GM12878 (cell line): ENCODE measurements at regions not wholly inside any gene's neighbourhood (a gene's known extent, or its start where the extent isn't known, plus 50 kb on each side); places are given as distances from the start of the nearest gene placed in this dataset.
A peak's percentile ranks its signal among the peaks of the same experiment; 100 is the strongest.

ENCODE experiments used
- ATAC-seq: fragments of 200-7000 bp; cut with Tn5 transposase; 3 replicates; pipeline ENCODE4 v1.9.1; 2020; ENCODE audit warnings: mild to moderate bottlenecking, moderate library complexity
- BruUV-seq: library from RNA; stranded (reverse); fragments of 400-500 nt; replicated peaks from 2 replicates; lab custom pipeline; 2021; lab: Mats Ljungman, UMichigan
- CTCF ChIA-PET: fragments of 300-600 bp; sonication (Branson Sonifier 250); formaldehyde crosslinking; extraction: SDS; loops from one replicate; lab custom pipeline; 2021; ENCODE audit warnings: inconsistent platforms; lab: Yijun Ruan, JAX
- POLR2A ChIA-PET: fragments of 350-600 bp; formaldehyde crosslinking; extraction: SDS; loops from one replicate; lab custom pipeline; 2021; ENCODE audit warnings: inconsistent platforms; lab: Charles Lee
- RAD21 ChIA-PET: fragments of 300-600 bp; sonication (Branson Sonifier 250); formaldehyde crosslinking; loops from one replicate; lab custom pipeline; 2023; ENCODE audit warnings: antibody characterized with exemption; ENCODE audit not compliant: unreplicated experiment; lab: Charles Lee
- SMC1A ChIA-PET: fragments of 300-600 bp; sonication (Branson Sonifier 250); formaldehyde crosslinking; loops from one replicate; lab custom pipeline; 2023; ENCODE audit not compliant: unreplicated experiment, uncharacterized antibody; lab: Charles Lee
- DNase-seq: peaks from one replicate; pipeline ENCODE4 v3.0.0-alpha.2; 2011; ENCODE audit warnings: low read depth, low spot score
- FAIRE-seq: peaks from 3 replicates; lab custom pipeline; 2011; peaks lifted over from hg19 to GRCh38; lab: Jason Lieb, UNC
- H2AFZ ChIP-seq: 2 replicates; pipeline ENCODE4 v1.6.0; 2011; ENCODE audit warnings: low read depth, low read length, control low read depth; ENCODE audit not compliant: control insufficient read depth
- H3K27ac ChIP-seq: 2 replicates; pipeline ENCODE4 v1.5.1; 2011; ENCODE audit warnings: control low read depth; ENCODE audit not compliant: control insufficient read depth, insufficient read depth
- H3K27me3 ChIP-seq, 2 experiments: replicated peaks in 1 of 2; 2 replicates each; pipeline versions ENCODE4 v1.6.0 to v1.6.1; 2011; ENCODE audit warnings: low read length in 1 of 2; ENCODE audit not compliant: control insufficient read depth in 2 of 2, insufficient read depth in 2 of 2
- H3K36me3 ChIP-seq, 2 experiments: 2 replicates each; pipeline ENCODE4 v1.5.1; 2011; ENCODE audit warnings: low read length in 1 of 2; ENCODE audit not compliant: control insufficient read depth in 2 of 2, insufficient read depth in 2 of 2
- H3K4me1 ChIP-seq: 2 replicates; pipeline ENCODE4 v1.6.1; 2011; ENCODE audit warnings: mild to moderate bottlenecking, low read length, moderate library complexity, mixed read lengths; ENCODE audit not compliant: control insufficient read depth, insufficient read depth
- H3K4me2 ChIP-seq: 2 replicates; pipeline ENCODE4 v1.6.0; 2011; ENCODE audit warnings: control low read depth; ENCODE audit not compliant: control insufficient read depth, insufficient read depth
- H3K4me3 ChIP-seq: fragments of 200-600 bp; sonication (generic); 2 replicates; pipeline ENCODE4 v1.5.1; 2016
- H3K79me2 ChIP-seq: 2 replicates; pipeline ENCODE4 v1.6.0; 2011; ENCODE audit warnings: low read length; ENCODE audit not compliant: control insufficient read depth, insufficient read depth
- H3K9ac ChIP-seq: 2 replicates; pipeline ENCODE4 v1.8.0; 2011; ENCODE audit warnings: low read length, control low read depth, mixed read lengths; ENCODE audit not compliant: control insufficient read depth, insufficient read depth
- H3K9me3 ChIP-seq: replicated peaks from 3 replicates; pipeline ENCODE4 v1.5.1; 2011; ENCODE audit warnings: mild to moderate bottlenecking, low read length; ENCODE audit not compliant: control insufficient read depth, insufficient read depth
- H4K20me1 ChIP-seq: 2 replicates; pipeline ENCODE4 v1.6.0; 2011; ENCODE audit not compliant: control insufficient read depth, insufficient read depth
- HDAC6 ChIP-seq: fragments of 200-600 bp; sonication (generic); IDR thresholded peaks from one replicate; pipeline ENCODE4 v1.8.0; 2017; ENCODE audit warnings: antibody characterized with exemption; ENCODE audit not compliant: unreplicated experiment
- MEF2A ChIP-seq: IDR thresholded peaks from 2 replicates; pipeline ENCODE4 v1.6.1; 2011; ENCODE audit warnings: low read depth, mild to moderate bottlenecking, low read length, moderate library complexity; ENCODE audit not compliant: insufficient read depth
- RAD21 ChIP-seq: IDR thresholded peaks from 2 replicates; pipeline ENCODE4 v1.6.1; 2011; ENCODE audit warnings: mild to moderate bottlenecking, low read depth, low read length, moderate library complexity; ENCODE audit not compliant: insufficient read depth
- RAD51 ChIP-seq: fragments of 450-650 bp; IDR thresholded peaks from 2 replicates; pipeline ENCODE4 v1.6.1; 2016; ENCODE audit warnings: moderate library complexity, mild to moderate bottlenecking, inconsistent platforms
- RBBP5 ChIP-seq: fragments of 200-600 bp; sonication (generic); conservative IDR thresholded peaks from 2 replicates; pipeline ENCODE4 v1.6.1; 2016
- RELA ChIP-seq: fragments of 450-650 bp; IDR thresholded peaks from 2 replicates; pipeline ENCODE4 v1.8.0; 2014; ENCODE audit warnings: borderline replicate concordance; ENCODE audit not compliant: partially characterized antibody
- SMC3 ChIP-seq: IDR thresholded peaks from 2 replicates; pipeline ENCODE4 v1.6.1; 2011; ENCODE audit warnings: low read length, improper control_type of control experiment, borderline replicate concordance
- TARDBP ChIP-seq: IDR thresholded peaks from 2 replicates; pipeline ENCODE4 v1.6.1; 2016; ENCODE audit warnings: borderline replicate concordance
- ZNF24 ChIP-seq: fragments of 450-650 bp; IDR thresholded peaks from 2 replicates; pipeline ENCODE4 v1.6.1; 2017; ENCODE audit warnings: antibody characterized with exemption, mild to moderate bottlenecking
- ZZZ3 ChIP-seq: IDR thresholded peaks from 2 replicates; pipeline ENCODE4 v1.6.1; 2011; ENCODE audit warnings: low read depth; ENCODE audit not compliant: control insufficient read depth, insufficient read length
- WGBS: methylation state at CpG from one replicate; pipeline ENCODE4 v1.1.6; 2016; ENCODE audit warnings: low lambda C conversion rate; ENCODE audit not compliant: insufficient replicate concordance, insufficient coverage; ENCODE audit errors: missing lambda C conversion rate; 5-methylcytosine and 5-hydroxymethylcytosine counted together
- in situ Hi-C: fragments of 300-500 bp; cut with MboI; formaldehyde crosslinking; loops from 9 replicates; pipeline ENCODE4 v1.14.3; 2018; ENCODE audit warnings: mixed read lengths
- intact Hi-C: fragments of 100-400 bp; cut with micrococcal nuclease; formaldehyde crosslinking; loops from one replicate; pipeline ENCODE4 v1.14.2; 2022; ENCODE audit not compliant: unreplicated experiment
- TF ChIP-seq, protein P1 (sequence below): IDR thresholded peaks from 2 replicates; pipeline ENCODE4 v1.6.1; 2011; ENCODE audit warnings: low read depth, mild to moderate bottlenecking, low read length, moderate library complexity, borderline replicate concordance; ENCODE audit errors: extremely low read depth
- TF ChIP-seq, protein P2 (sequence below): fragments of 450-650 bp; IDR thresholded peaks from 2 replicates; pipeline ENCODE4 v1.6.1; 2017; ENCODE audit warnings: borderline replicate concordance
- TF ChIP-seq, protein P3 (sequence below), 3 experiments: IDR thresholded peaks in 2 of 3; conservative IDR thresholded peaks in 1 of 3; 2 replicates each; pipeline ENCODE4 v1.5.1; 2011; ENCODE audit warnings: low read depth in 3 of 3, low read length in 3 of 3, mild to moderate bottlenecking in 3 of 3, control low read depth in 2 of 3, moderate library complexity in 2 of 3, inconsistent platforms in 1 of 3, mixed read lengths in 1 of 3; ENCODE audit not compliant: control insufficient read depth in 2 of 3, insufficient read depth in 1 of 3; ENCODE audit errors: extremely low read depth in 1 of 3

DNA sequence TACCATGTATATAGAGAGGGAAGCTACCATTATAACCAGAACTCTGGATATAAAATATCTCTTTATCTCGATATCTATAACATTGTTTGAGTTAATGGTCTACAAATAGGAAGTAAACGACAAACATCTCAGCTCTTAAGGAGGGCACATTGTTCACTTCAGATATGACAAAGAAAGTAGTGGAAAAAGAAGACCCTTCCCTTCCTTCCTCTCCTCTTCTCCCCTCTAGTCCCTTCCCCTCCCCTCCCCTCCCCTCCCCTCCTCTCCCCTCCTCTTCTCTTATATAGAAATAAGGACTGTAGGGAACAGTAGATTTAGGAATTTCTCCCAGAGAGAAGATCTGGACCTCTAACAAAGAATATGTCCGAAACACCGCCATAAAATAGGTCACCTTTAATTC, 1731.9 kb upstream of the CDH9 start:
- CTCF ChIA-PET = interaction anchor here (1.3 to 2.0 kb wide), 4 partner anchors 10 to 425 kb away, joined by 3 to 8 read pairs (median 8); no protein-coding TSS in a partner anchor
- no peaks in the 10 kb centered on the region for H4K20me1 ChIP-seq
- in situ Hi-C loops (no loop called here), intact Hi-C loops (no loop called here)
- no peak for ATAC-seq
- BruUV-seq = no TSS peak
- no peak for DNase-seq
- H3K79me2 ChIP-seq = no peaks in the 10 kb centered on the region
- FAIRE-seq = no peak
- POLR2A ChIA-PET = no interaction called here
- RAD21 ChIA-PET = interaction anchor here (1.1 to 8.8 kb wide), 2 partner anchors 297 to 426 kb away, joined by 4 to 91 read pairs; no protein-coding TSS in a partner anchor
- no peak overlapping the region for H3K27ac ChIP-seq
- H3K27me3 ChIP-seq = no peaks in the 10 kb centered on the region
- TF ChIP-seq HDAC6 (no peak), RBBP5 (no peak), RAD51 (no peak)
- TF ChIP-seq, protein P1, sequence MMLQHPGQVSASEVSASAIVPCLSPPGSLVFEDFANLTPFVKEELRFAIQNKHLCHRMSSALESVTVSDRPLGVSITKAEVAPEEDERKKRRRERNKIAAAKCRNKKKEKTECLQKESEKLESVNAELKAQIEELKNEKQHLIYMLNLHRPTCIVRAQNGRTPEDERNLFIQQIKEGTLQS = no peak
- no peak overlapping the region for H2AFZ ChIP-seq
- no peaks in the 10 kb centered on the region for H3K4me1 ChIP-seq
- WGBS = 17% methylated on average over 4 of the region's 4 CpGs
- no peak overlapping the region for H3K4me2 ChIP-seq
- no peak overlapping the region for H3K4me3 ChIP-seq
- no peaks in the 10 kb centered on the region for H3K36me3 ChIP-seq
- no peaks in the 10 kb centered on the region for H3K9me3 ChIP-seq
- no peak overlapping the region for H3K9ac ChIP-seq
- SMC1A ChIA-PET = interaction anchor here (1.0 to 1.9 kb wide), 2 partner anchors 297 to 425 kb away, joined by 4 to 10 read pairs; no protein-coding TSS in a partner anchor

DNA sequence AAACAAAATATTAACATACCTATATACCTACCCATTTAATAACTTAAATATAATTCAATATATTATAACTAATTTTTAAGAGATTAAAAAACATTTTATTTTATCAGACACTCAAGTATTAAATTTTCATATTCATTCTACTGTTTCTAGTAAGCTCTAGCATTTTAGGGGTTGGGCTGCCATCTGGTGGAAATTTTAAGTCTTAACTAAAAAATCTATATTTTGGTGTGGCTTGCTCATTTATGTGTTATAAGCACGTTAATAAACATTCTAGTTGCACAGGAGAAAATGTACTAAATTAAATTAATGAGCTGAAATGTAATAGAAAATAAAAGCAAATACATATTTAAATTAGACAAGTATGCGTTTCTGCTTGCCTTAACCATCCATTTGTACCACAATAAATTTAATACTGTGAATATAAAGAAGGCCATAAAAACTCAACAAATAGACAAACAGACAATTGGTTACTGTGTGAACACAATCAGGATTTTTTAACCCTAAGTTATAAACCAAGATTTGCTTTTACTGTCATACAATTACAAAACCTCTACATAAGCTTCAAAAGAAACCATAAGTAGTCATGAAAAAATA, 1728.3 kb upstream of the CDH9 start:
- FAIRE-seq = no peak
- no peaks in the 10 kb centered on the region for H3K4me1 ChIP-seq
- CTCF ChIA-PET = interaction anchor here (0.8 to 5.8 kb wide), 8 partner anchors 20 to 423 kb away, joined by 3 to 94 read pairs (median 3); no protein-coding TSS in a partner anchor
- no peak overlapping the region for H3K27ac ChIP-seq
- SMC1A ChIA-PET = interaction anchor here (1.5 to 5.4 kb wide), 4 partner anchors 17 to 421 kb away, joined by 4 to 102 read pairs (median 24); no protein-coding TSS in a partner anchor
- no TSS peak for BruUV-seq
- ATAC-seq = no peak
- no peaks in the 10 kb centered on the region for H4K20me1 ChIP-seq
- no peak overlapping the region for H2AFZ ChIP-seq
- no peak overlapping the region for H3K9ac ChIP-seq
- POLR2A ChIA-PET = no interaction called here
- RAD21 ChIA-PET = interaction anchor here (1.2 to 8.8 kb wide), 3 partner anchors 191 to 422 kb away, joined by 7 to 91 read pairs (median 12); no protein-coding TSS in a partner anchor
- WGBS = 0% methylated on average over 2 of the region's 2 CpGs
- H3K4me2 ChIP-seq = no peak overlapping the region
- no peaks in the 10 kb centered on the region for H3K27me3 ChIP-seq
- no peaks in the 10 kb centered on the region for H3K36me3 ChIP-seq
- H3K4me3 ChIP-seq = no peak overlapping the region
- intact Hi-C loops (loop anchor here (1.0 to 5.0 kb wide), 3 partner anchors 189 to 422 kb away; no protein-coding TSS in a partner anchor), in situ Hi-C loops (no loop called here)
- no peak for DNase-seq
- H3K79me2 ChIP-seq = no peaks in the 10 kb centered on the region
- H3K9me3 ChIP-seq = no peaks in the 10 kb centered on the region
- TF ChIP-seq, protein P2, sequence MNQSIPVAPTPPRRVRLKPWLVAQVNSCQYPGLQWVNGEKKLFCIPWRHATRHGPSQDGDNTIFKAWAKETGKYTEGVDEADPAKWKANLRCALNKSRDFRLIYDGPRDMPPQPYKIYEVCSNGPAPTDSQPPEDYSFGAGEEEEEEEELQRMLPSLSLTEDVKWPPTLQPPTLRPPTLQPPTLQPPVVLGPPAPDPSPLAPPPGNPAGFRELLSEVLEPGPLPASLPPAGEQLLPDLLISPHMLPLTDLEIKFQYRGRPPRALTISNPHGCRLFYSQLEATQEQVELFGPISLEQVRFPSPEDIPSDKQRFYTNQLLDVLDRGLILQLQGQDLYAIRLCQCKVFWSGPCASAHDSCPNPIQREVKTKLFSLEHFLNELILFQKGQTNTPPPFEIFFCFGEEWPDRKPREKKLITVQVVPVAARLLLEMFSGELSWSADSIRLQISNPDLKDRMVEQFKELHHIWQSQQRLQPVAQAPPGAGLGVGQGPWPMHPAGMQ = no peak
- TF ChIP-seq, protein P3, sequence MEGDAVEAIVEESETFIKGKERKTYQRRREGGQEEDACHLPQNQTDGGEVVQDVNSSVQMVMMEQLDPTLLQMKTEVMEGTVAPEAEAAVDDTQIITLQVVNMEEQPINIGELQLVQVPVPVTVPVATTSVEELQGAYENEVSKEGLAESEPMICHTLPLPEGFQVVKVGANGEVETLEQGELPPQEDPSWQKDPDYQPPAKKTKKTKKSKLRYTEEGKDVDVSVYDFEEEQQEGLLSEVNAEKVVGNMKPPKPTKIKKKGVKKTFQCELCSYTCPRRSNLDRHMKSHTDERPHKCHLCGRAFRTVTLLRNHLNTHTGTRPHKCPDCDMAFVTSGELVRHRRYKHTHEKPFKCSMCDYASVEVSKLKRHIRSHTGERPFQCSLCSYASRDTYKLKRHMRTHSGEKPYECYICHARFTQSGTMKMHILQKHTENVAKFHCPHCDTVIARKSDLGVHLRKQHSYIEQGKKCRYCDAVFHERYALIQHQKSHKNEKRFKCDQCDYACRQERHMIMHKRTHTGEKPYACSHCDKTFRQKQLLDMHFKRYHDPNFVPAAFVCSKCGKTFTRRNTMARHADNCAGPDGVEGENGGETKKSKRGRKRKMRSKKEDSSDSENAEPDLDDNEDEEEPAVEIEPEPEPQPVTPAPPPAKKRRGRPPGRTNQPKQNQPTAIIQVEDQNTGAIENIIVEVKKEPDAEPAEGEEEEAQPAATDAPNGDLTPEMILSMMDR (IDR thresholded peaks at IDR 0.05 in 2 of 3, conservative IDR thresholded peaks at IDR 0.05 in 1 of 3; ENCODE audit: control insufficient read depth in 2 of 3, extremely low read depth in 1 of 3, insufficient read depth in 1 of 3, low read depth in 3 of 3, low read length in 3 of 3) = peak in 1 of 3 experiments; percentile 42; a peak in 1 of 6 replicates
- TF ChIP-seq ZZZ3 (no peak), TARDBP (no peak), ZNF24 (no peak), MEF2A (no peak), RELA (no peak), SMC3 (peak; percentile 52; the same call in 1 of the 2 replicates), RAD21 (peak; percentile 55)
